HL-60/S4 (cell line): ENCODE measurements at regions not wholly inside any gene's neighbourhood (a gene's known extent, or its start where the extent isn't known, plus 50 kb on each side); places are given as distances from the start of the nearest gene placed in this dataset.

Source experiments
- in situ Hi-C: fragments of 300-500 bp; cut with MboI; formaldehyde crosslinking; loops from 2 replicates; pipeline ENCODE4 v1.14.3; 2022; ENCODE audit warnings: low sequenced_read_pairs

DNA sequence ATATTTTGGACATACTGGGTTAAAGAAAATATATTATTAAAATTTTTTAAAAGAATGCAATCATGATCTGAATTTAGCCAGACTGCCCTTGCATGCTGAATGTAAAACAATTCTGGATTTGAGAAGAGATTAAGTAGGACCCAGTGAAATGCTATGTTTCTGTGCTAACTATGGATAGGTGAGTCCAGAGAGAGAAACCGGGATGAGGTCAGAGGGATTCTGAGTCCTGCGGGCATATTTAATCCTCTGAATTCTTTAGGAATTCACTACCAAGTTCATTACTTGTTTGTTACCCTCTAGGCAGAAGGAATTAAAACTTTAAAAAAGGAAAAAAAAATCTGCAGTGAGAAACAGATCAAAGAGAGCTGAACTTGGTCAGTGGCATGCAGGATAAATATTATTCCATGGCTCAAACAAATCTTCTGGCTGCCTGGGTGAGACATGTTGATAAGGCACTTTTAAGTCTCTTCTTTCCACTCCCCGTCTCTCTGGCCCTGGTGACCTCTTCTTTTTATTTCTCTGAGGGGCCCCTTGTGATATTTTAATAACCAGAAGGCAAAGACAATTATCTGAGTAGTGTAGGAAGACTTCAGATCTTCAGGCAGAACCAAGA, 50.2 kb upstream of the LYZL1 start:
- in situ Hi-C loops = no loop called here
